GM20000 (cell line): ENCODE measurements at regions not wholly inside any gene's neighbourhood (a gene's known extent, or its start where the extent isn't known, plus 50 kb on each side); places are given as distances from the start of the nearest gene placed in this dataset.

Source experiments
- DNase-seq: peaks from one replicate; pipeline ENCODE4 v3.0.0; 2012; ENCODE audit warnings: low spot score
- TF ChIP-seq, protein P1 (sequence below): IDR thresholded peaks from 2 replicates; pipeline ENCODE4 v1.5.1; 2012; ENCODE audit warnings: mild to moderate bottlenecking, control low read depth; ENCODE audit errors: extremely low read depth, missing control alignments

- no peak for DNase-seq
- TF ChIP-seq, protein P1, sequence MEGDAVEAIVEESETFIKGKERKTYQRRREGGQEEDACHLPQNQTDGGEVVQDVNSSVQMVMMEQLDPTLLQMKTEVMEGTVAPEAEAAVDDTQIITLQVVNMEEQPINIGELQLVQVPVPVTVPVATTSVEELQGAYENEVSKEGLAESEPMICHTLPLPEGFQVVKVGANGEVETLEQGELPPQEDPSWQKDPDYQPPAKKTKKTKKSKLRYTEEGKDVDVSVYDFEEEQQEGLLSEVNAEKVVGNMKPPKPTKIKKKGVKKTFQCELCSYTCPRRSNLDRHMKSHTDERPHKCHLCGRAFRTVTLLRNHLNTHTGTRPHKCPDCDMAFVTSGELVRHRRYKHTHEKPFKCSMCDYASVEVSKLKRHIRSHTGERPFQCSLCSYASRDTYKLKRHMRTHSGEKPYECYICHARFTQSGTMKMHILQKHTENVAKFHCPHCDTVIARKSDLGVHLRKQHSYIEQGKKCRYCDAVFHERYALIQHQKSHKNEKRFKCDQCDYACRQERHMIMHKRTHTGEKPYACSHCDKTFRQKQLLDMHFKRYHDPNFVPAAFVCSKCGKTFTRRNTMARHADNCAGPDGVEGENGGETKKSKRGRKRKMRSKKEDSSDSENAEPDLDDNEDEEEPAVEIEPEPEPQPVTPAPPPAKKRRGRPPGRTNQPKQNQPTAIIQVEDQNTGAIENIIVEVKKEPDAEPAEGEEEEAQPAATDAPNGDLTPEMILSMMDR: no peak
Observed at GRCh38 chr14:98638366-98638765, 633.6 kb downstream of the BCL11B start.

DNA sequence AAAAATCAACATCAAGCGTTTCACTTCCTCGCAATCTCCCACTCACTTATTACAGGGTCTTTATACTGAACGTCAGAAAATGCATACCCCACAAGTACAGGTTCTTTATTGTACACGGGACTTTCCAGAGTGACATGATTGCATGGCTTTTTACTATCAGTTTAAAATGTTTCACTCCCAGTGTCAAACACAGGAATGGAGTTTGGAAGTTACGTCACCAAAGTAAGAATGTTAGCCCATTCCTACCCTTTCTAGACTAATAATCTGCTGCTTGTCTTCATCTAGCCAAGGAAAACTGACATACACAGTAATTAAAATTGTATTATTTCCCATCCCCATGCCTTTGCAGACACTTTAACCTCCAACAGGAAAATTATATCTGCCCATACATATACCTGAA is 624.2 kb downstream of the BCL11B start:
- TF ChIP-seq, protein P1: no peak
- DNase-seq: no peak

DNA sequence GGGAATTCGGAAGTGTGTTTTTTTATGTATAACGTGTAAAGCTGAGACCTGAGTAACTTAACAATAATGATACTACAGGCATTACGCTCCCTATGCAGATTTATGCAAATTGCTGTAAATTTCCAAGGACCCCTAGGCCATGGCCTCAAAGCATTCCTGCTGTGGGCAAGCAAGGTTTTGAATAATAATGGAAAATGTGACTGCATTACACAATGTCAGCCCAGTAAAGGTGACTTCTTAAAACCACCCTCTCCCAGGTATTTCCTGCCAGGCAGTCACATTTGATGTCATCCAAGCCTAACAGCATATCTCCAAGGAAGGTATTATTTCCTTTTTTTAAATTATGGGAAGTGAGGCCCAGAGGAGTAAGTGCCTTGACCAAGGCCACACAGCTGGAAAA is 621.0 kb downstream of the BCL11B start:
- no peak for DNase-seq
- TF ChIP-seq, protein P1: no peak

- no peak for DNase-seq
- TF ChIP-seq, protein P1: no peak
Observed at GRCh38 chr14:98665007-98665406, 607.0 kb downstream of the BCL11B start.

DNA sequence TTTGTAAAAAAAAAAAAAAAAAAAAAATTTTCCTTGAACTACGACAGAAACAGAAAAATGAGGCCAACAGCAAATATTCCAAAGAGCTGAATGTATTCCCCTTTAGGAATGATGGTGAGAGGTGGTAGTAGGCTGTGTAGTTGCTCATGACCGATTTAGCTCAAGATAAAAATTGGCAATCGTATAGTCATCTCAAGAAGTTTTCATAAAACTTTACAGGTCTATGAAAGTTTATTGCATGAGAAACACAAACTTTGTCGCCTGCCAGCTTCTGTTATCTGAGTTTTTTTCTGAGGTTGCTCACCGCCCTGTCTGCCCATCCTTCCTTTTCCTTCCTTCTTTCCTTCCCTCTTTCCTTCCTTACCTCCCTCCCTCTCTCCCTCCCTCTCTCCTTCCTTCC is 605.5 kb downstream of the BCL11B start:
- no peak for DNase-seq
- TF ChIP-seq, protein P1: no peak

DNA sequence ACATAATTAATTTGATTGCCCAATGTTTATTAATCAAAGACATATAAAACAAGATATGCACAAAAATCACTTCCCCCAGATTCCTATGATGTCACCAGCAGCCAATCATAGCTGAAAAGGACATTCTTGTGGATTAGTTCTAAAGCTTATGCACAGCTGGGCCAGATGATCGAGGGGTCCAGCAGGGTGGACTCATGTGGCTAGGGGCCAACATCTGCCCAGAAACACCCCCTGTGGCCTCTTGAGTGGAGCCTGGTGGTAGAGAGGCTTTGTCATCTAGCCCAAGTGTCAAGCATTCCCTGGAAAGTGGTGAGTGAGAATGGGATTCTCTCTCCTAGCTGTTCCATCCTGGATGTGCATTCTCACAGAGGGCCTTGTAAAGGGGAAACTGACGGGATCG is 590.0 kb downstream of the BCL11B start:
- no peak for DNase-seq

DNA sequence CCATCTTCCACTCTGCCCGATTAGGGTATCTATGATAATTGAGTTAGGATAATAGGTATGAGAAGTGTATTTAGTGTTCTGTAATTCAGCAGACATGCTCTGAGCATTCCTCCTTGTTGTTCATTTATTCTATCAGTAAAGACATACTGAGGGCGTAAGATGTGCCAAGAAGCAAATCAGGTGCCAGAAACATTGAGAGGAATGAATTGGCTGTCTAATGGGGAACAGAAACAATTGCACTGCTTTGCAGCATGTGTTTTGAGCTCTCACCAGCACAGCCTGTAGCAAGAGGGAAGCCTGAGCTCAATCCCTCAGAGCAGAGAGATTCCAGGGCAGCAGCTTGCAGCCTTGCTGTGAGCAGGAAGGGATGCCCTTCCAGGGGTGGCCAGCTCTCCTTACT is 589.3 kb downstream of the BCL11B start:
- DNase-seq: no peak
- TF ChIP-seq, protein P1: no peak

More for the DNA sequence above, 590.0 kb downstream of the BCL11B start:
- TF ChIP-seq, protein P1: no peak
